Islet precursor cell (in vitro differentiated cells): ENCODE measurements at regions not wholly inside any gene's neighbourhood (a gene's known extent, or its start where the extent isn't known, plus 50 kb on each side); places are given as distances from the start of the nearest gene placed in this dataset.
"Not testable (repeated sequence)": the region's sequence is repeated elsewhere in the genome, so short reads cannot be mapped to it uniquely, and the experiment has no call there.

Experiments
- DNase-seq: peaks from one replicate; pipeline ENCODE4 v3.0.0-alpha.2; 2018

DNA sequence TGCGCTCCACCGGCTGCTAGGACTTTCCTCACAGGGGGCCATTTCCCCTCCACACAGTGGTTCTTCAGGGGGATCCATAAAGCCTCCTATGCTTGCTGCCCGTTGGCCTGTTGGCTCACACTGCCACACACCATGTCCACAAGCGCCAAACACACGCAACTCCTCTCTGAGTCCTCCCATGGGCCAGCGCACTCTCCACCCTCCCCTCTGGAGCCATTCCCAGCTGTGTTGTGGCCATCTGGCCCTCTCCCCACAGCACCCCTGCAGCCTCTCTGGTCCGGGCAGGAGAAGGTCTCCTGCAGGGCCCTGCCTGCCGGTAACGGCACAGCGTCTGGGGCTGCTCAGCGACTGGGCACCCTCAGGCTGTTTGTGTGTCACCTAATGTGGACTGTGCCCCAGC, 4473.3 kb upstream of the OR11H1 start:
- DNase-seq: peak; percentile 48

DNA sequence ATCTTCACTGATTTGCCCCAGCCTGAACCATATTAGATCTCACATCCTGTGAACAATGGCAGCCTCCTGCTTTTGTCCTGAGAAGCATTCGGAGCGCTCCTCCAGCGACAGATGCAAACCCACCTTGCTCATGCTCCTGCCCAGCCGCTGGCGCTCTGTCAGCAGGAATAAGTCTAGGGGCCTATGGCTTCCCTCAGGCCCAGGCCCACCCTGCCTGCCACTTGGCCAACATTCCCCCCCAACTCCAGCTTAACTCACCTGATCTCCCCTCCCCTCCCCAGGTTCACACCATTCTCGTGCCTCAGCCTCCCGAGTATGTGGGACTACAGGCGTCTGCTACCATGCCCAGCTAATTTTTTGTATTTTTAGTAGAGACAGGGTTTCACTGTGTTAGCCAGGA, 4472.8 kb upstream of the OR11H1 start:
- peak; percentile 33 for DNase-seq

DNA sequence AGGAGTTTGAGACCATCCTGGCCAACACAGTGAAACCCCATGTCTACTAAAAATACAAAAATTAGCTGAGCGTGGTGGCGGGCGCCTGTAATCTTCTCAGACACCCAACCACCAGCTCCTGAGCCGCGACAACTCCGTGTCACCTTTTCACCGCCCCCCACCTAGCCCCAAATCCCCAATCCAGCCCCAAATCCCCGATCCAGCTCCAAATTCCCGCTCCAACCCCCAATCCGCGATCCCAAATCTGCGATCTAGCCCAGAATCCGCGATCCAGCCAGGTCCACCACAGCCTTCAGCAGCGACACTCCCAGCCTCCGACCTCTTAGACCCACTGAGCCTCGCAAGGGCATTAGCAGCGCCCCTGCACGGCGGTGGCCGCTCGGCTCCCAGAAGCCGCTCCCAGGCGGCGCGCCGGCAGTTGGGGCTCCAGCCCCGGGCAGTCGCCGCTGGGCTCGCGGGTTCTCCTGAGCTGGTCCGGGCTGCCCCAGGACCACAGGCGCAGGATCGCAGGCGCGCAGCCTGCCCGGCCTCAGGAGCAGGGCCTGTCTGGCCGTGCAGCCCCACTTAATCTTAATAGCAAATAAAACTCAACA, 4469.9 kb upstream of the OR11H1 start:
- DNase-seq: peak; percentile 38

DNA sequence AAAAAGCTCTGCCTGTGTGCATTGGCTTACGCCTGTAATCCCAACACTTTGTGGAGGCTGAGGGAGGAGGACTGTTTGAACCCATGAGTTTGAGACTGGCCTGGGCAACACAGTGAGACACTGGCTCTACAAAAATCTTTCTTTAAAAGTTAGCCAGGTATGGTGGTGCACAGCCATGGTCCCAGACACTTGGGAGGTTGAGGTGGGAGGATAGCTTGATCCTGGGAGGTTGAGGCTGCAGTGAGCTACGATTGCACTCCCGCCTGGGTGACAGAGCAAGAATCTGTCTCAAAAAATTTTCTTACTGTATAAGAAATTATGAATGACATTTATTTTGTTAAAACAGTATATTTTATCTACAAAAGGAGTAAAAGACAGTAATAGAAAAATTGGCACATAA, 4468.9 kb upstream of the OR11H1 start:
- DNase-seq: peak; percentile 7

DNA sequence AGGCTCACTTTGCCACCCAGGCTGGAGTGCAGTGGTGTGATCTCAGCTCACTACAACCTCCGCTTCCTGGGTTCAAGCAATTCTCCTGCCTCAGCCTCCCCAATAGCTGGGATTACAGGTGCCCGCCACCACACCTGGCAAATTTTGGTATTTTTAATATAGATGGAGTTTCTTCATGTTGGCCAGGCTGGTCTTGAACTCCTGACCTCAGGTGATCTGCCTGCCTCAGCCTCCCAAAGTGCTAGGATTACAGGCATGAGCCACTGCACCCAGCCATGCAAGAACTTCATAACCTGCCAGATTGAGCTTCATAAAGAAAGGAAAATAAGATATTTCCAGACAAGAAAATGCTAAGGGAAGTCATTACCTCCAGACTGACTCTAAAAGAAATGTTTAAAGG, 4467.2 kb upstream of the OR11H1 start:
- not testable (repeated sequence) for DNase-seq

DNA sequence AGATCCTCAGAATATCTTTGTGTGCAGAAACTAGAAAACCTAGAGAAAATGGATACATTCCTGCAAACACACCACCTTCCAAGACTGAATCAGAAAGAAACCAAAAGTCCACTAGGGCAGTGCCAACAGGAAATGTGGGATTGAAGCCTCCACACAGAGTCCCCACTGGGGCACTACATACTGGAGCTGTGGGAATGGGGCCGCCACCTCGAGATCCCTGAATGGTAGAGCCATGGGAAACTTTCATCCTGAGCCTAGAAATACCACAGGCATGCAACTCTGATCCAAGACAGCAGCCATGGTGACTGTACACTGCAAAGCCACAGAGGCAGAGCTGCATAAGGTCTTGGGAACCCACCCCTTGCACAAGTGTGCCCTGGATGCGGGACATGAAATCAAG, 4465.5 kb upstream of the OR11H1 start:
- DNase-seq: peak; percentile 43

DNA sequence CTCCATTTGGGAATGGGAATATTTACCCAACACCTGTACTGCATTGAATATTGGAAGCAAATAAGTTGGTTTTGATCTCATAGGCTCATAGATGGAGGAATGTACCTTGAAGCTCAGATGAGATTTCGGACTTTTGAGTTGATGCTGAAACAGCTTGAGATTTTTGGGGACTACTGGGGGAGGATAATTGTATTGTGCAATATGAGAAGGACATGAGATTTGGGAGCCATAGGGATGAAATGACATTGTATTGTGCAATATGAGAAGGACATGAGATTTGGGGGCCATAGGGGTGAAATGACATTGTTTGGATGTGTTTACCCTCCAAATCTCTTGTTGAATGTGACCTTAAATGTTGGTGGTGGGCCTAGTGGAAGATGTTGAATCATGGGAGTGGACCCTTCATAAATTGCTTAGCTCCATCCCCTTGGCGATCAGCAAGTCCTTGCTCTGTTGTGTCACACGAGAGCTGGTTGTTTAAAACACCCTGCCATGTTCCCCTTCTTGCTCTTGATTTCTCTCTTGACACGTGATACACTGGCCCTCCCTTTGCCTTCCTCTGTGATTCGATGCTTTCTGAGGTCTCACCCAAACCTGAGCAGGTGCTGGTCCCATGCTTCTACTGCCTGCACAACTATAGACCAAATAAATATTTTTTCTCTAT, 4464.8 kb upstream of the OR11H1 start:
- peak; percentile 4 for DNase-seq

DNA sequence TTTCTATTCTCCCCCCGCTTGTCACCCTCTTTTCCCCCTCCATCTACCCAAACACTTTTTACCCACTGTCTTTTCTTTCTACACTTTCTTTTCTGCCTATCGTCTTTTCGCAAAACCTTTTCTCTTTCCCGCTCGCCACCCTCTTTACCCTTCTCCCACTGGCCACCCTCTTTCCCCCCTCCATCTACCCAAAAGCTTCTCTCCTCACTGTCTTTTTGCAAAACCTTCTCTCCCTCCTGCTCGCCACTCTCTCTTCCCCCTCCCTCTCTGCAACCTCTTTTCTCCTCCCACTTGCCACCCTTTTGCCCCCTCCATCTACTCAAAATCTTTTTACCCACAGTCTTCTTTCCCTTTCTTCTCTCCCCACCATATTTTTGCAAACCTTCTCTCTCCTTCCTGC, 4462.8 kb upstream of the OR11H1 start:
- peak; percentile 15 for DNase-seq

DNA sequence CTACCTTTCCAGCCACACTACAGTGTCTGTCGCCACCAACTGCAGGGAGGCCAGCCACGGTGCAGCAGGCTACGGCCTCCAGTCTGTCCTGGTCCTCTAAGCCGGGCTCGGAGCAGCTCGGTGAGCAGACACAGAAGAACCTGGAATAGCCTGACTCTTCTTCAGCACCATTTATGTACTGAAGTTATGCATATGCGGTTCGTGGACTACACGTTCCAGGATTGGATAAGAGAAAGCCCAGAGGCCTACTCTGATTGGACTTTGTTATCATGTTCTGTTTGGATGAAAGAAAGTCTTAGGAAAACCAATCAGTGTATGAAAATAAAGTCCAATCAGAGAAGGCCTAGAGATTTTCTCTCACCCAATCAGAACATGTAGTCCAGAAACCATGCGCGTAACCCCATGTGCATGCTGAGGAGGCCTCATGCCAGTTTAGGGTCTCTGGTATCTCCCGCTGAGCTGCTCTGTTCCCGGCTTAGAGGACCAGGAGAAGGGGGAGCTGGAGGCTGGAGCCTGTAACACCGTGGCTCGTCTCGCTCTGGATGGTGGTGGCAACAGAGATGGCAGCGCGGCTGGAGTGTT, 4462.0 kb upstream of the OR11H1 start:
- DNase-seq: peak; percentile 3

DNA sequence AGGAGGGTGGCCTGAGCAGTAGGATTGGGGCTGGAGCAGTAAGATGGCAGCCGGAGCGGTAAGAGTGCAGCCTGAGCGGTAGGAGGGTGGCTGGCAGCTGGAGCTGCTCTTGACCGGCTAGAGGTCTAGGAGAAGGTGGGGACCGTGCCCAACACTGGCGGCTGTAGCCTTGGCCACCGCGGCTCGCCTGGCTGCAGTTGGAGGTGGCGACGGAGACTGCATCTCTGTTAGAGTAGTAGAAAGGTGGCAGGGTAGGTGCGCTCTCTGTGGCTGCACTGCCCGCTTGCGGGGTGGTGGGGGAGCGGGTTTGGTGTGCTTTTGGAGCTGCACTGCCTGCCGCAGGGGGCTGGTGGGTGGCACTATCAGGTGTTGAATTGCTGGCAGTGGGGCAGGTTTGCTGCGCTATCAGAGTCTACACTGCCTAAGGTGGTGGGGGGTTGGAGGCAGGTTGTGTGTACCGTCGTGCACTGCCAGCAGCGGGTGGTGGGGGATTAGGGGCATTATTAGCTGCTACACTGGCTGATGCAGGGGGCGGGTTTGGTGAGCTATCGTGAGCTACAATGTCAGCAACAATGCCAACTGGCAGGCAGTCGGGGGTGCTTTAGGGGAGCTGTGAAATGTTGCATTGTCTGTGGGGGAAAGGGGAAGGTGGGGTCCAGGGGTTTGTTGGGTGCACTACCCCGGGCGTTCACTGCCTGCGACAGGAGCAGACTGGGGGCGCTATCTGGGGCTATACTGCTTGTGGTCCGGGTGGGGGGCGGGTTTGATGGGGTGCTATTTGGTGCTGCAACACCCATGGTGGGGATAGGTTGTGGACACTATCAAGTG, 4461.3 kb upstream of the OR11H1 start:
- DNase-seq: peak; percentile 47

DNA sequence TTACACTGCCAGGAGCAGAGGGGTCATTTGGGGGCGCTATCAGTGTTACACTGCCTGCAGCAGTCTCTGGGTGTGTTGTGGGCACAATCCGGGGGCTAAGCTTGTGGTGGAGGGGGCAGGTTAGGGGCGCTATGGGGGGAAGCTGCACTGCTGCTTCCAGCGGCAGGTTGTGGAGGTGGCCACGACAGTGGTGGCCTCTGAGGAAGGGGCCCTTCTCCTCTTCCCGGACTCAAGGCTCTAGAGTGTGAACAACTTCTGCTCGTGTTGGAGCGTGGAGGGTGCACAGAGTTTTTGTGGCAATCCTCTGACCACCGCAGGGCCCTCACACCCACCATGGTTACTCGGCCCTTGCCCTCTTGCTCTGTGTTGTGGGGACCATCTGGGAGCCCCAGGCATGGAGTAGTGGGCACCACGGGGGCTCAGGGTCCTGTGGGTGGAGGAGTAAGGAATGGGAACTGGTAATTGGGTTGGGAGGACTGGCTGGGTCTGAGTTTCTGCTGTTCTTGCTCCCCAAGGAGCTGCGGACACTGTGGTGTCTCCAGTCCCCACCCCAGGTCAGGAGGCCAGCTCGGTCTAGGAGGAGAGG, 4460.6 kb upstream of the OR11H1 start:
- DNase-seq: peak; percentile 52

DNA sequence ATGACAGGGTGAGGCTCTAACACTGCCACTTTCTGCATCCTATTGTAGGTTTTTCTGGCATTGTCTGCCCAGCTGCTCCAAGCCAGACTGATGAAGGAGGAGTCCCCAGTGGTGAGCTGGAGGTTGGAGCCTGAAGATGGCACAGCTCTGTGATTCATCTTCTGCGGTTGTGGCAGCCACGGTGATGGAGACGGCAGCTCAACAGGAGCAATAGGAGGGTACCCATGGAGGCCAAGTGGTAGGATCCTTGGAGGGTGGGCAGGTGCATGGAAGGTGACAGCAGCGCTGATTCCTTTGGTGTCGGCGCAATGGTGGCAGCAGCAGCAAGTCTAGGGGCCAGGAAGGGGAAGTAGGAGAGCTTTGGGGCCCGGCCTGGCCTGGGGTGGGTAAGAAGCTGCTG, 4460.1 kb upstream of the OR11H1 start:
- DNase-seq: peak; percentile 37

DNA sequence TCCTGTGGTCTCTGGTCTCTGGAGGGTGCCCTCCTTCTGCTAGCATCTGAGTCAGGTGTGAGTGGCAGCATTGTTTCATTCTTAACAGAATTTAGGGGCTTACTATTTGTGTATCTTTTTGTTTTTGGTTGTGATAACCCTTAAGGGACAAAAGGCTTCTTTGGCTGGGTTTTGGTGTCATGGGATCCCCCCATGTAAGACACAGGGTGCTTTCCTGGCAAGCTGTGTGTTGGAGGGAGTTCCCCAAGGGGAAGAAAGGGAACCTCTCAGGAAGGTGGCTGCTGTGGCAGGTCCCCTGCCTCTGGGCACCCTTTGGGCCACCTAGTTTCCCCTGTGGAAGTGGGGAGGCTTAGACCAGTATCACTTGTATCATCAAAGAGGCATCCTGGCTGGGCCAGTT, 4459.6 kb upstream of the OR11H1 start:
- DNase-seq: peak; percentile 19
